ENCODE measurements at regions not wholly inside any gene's neighbourhood (a gene's known extent, or its start where the extent isn't known, plus 50 kb on each side); places are given as distances from the start of the nearest gene placed in this dataset.

DNA sequence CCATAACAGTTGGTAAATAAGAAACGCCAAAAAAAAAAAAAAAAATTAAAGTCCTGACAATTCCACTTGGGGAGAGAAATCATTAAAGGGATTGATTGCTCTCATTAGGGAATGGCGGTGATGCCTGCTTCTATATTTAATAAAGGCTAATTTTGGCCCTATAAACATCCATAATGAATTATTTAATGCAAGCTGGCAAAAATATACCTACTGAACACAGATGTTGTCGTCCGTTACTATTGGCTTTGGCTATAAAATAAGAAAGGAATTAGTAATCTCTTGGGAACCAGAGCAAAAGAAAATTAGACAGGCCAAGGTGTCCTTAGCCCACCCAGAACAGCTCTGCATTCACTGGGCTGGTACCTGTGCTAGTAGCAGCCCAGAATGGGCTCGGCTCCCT is 717.3 kb downstream of the DIAPH3 start:
- Histone ChIP-seq H3K36me3 (no peaks in the 10 kb centered on the region), H3K4me1 (peaks cover 0 to 7% (median 0%) of the 10 kb centered on the region in 12 donors), H3K4me3 (no peak overlapping the region), H3K27ac (no peak overlapping the region), H3K27me3 (no peaks in the 10 kb centered on the region), H3K9me3 (no peaks in the 10 kb centered on the region)
- WGBS, 4 donors: 94 to 96% (median 95%) methylated on average over 5 of the region's 5 CpGs
- intact Hi-C loops (cut with DNase I): no loop called here
- DNase-seq: no peak
- ATAC-seq: no peak
- TF ChIP-seq, protein P1, sequence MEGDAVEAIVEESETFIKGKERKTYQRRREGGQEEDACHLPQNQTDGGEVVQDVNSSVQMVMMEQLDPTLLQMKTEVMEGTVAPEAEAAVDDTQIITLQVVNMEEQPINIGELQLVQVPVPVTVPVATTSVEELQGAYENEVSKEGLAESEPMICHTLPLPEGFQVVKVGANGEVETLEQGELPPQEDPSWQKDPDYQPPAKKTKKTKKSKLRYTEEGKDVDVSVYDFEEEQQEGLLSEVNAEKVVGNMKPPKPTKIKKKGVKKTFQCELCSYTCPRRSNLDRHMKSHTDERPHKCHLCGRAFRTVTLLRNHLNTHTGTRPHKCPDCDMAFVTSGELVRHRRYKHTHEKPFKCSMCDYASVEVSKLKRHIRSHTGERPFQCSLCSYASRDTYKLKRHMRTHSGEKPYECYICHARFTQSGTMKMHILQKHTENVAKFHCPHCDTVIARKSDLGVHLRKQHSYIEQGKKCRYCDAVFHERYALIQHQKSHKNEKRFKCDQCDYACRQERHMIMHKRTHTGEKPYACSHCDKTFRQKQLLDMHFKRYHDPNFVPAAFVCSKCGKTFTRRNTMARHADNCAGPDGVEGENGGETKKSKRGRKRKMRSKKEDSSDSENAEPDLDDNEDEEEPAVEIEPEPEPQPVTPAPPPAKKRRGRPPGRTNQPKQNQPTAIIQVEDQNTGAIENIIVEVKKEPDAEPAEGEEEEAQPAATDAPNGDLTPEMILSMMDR (IDR thresholded peaks at IDR 0.05): no peak
- no peak for TF ChIP-seq POLR2A (IDR thresholded peaks at IDR 0.05)

DNA sequence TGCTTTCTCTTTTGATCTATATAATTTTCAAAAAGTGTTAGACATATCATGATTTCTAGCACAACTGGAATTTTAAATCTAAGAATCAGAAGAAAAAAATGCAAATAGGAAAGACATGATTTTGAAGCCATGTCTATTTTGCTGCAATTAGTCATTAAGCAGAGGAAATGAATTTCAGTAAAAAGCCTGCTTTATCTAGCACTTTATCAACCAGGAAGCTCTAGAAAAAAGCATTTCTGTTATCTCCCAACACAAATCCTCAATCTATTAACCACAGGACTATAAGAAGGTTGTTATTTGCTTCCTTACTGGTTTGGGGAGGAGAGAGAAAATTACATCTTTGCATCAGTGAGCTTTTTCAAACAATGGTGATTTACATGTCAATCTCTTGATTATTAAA is 716.7 kb downstream of the DIAPH3 start:
- Histone ChIP-seq H3K9me3 (no peaks in the 10 kb centered on the region), H3K4me3 (no peak overlapping the region), H3K4me1 (peaks cover 0 to 7% (median 0%) of the 10 kb centered on the region in 12 donors), H3K27me3 (no peaks in the 10 kb centered on the region), H3K27ac (no peak overlapping the region), H3K36me3 (no peaks in the 10 kb centered on the region)
- intact Hi-C loops (cut with DNase I): no loop called here
- no peak for ATAC-seq
- no peak for DNase-seq
- TF ChIP-seq, protein P1 (IDR thresholded peaks at IDR 0.05): no peak
- TF ChIP-seq POLR2A (IDR thresholded peaks at IDR 0.05): no peak

- DNase-seq (no peak), ATAC-seq (no peak)
- intact Hi-C loops (cut with DNase I): no loop called here
- no peaks in the 10 kb centered on the region for H3K27me3 ChIP-seq
- H3K27ac ChIP-seq: no peak overlapping the region
- WGBS, 4 donors: 78 to 86% (median 85%) methylated on average over 6 of the region's 6 CpGs
- H3K4me3 ChIP-seq: no peak overlapping the region
- TF ChIP-seq POLR2A (IDR thresholded peaks at IDR 0.05): no peak
- TF ChIP-seq, protein P1 (IDR thresholded peaks at IDR 0.05): no peak
- H3K9me3 ChIP-seq: no peaks in the 10 kb centered on the region
- H3K36me3 ChIP-seq: no peaks in the 10 kb centered on the region
- H3K4me1 ChIP-seq: peaks cover 0 to 7% (median 0%) of the 10 kb centered on the region in 12 donors
These were observed 715.7 kb downstream of the DIAPH3 start for GRCh38 chr13:59447846-59448620.

GRCh38 chr13:59449750-59450149 is 714.0 kb downstream of the DIAPH3 start:
- Histone ChIP-seq H3K4me3 (no peak overlapping the region), H3K4me1 (peaks cover 0 to 7% (median 0%) of the 10 kb centered on the region in 12 donors), H3K27ac (peak overlapping the region in 1 of 12 donors; percentile 14), H3K36me3 (no peaks in the 10 kb centered on the region), H3K27me3 (no peaks in the 10 kb centered on the region), H3K9me3 (no peaks in the 10 kb centered on the region)
- WGBS, 4 donors: 52 to 68% (median 58%) methylated on average over 4 of the region's 4 CpGs
- ATAC-seq: peak in 1 of 4 donors; percentile 69
- intact Hi-C loops (cut with DNase I): no loop called here
- no peak for DNase-seq
- TF ChIP-seq, protein P1 (IDR thresholded peaks at IDR 0.05): no peak
- no peak for TF ChIP-seq POLR2A (IDR thresholded peaks at IDR 0.05)

All from heart left ventricle (tissue), 16 donors.